SK-N-MC (cell line): ENCODE measurements at regions not wholly inside any gene's neighbourhood (a gene's known extent, or its start where the extent isn't known, plus 50 kb on each side); places are given as distances from the start of the nearest gene placed in this dataset.

Experiments
- DNase-seq: peaks from one replicate; pipeline ENCODE4 v3.0.0-alpha.2; 2011; ENCODE audit warnings: low read depth, low spot score
- H3K27ac ChIP-seq: fragments of 200-600 bp; sonication (generic); 2 replicates; pipeline ENCODE4 v1.5.1; 2016; ENCODE audit warnings: mixed run types
- H3K36me3 ChIP-seq: fragments of 200-600 bp; sonication (generic); 2 replicates; pipeline ENCODE4 v1.6.1; 2017; ENCODE audit warnings: antibody characterized with exemption, low read length, mixed read lengths; ENCODE audit not compliant: insufficient read depth
- H3K4me3 ChIP-seq: fragments of 200-600 bp; sonication (generic); 2 replicates; pipeline ENCODE4 v1.5.1; 2016
- H3K9ac ChIP-seq: fragments of 200-600 bp; sonication (generic); 2 replicates; pipeline ENCODE4 v1.8.0; 2017; ENCODE audit warnings: mixed run types, mixed read lengths; ENCODE audit not compliant: insufficient read length
- H3K9me3 ChIP-seq: fragments of 200-600 bp; sonication (generic); 2 replicates; pipeline ENCODE4 v1.6.1; 2017; ENCODE audit warnings: low read depth, mild to moderate bottlenecking, antibody characterized with exemption, low read length, moderate library complexity, mixed read lengths
- EZH2 ChIP-seq: fragments of 200-600 bp; sonication (generic); IDR thresholded peaks from one replicate; pipeline ENCODE4 v1.6.1; 2017; ENCODE audit warnings: antibody characterized with exemption
- FOXP2 ChIP-seq: optimal IDR thresholded peaks from 2 replicates; pipeline ENCODE3; 2011; ENCODE audit warnings: mild to moderate bottlenecking, moderate library complexity; ENCODE audit not compliant: insufficient read depth; ENCODE audit errors: extremely low read length, control extremely low read depth
- POLR2AphosphoS5 ChIP-seq: IDR thresholded peaks from 2 replicates; pipeline ENCODE4 v1.6.1; 2012; ENCODE audit warnings: mild to moderate bottlenecking, low read depth, low read length, borderline replicate concordance

DNA sequence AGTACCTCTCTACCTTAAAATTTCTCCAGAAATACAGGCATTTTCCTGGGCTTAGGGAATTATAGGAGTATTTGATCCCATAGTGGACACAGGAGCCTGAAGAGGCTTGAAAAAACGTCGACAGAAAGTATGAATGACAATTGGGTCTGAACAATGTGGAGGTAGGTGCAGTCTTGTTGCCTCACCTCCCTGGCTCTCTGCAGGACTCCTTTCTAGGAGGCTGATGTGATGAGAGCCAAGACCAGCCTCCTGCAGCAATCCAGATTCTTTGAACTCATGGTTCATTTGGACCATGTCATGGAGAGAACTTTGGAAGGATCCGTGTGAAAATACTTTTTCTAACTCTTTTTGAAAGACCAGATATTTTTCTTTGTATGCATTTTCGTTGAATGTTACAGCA lies 50.5 kb upstream of the MTF2 start:
- no peaks in the 10 kb centered on the region for H3K9me3 ChIP-seq

More for the DNA sequence above, 50.5 kb upstream of the MTF2 start:
- H3K4me3 ChIP-seq, result no peak overlapping the region
- DNase-seq, result no peak
- H3K27ac ChIP-seq, result no peak overlapping the region
- no peak overlapping the region for H3K9ac ChIP-seq
- TF ChIP-seq POLR2AphosphoS5, result no peak
- no peak for TF ChIP-seq FOXP2
- no peak for TF ChIP-seq EZH2
- no peaks in the 10 kb centered on the region for H3K36me3 ChIP-seq
